ENCODE measurements at regions not wholly inside any gene's neighbourhood (a gene's known extent, or its start where the extent isn't known, plus 50 kb on each side); places are given as distances from the start of the nearest gene placed in this dataset.
"Not testable (repeated sequence)": the region's sequence is repeated elsewhere in the genome, so short reads cannot be mapped to it uniquely, and the experiment has no call there.

GRCh38 chr3:118505784-118506183 lies 528.9 kb downstream of the IGSF11 start:
- no peak for FAIRE-seq
- no peak for DNase-seq (ENCODE audit: extremely low spot score, insufficient read length, low read depth)

GRCh38 chr3:118511402-118511801 lies 523.2 kb downstream of the IGSF11 start:
- DNase-seq (ENCODE audit: extremely low spot score, insufficient read length, low read depth): no peak
- no peak for FAIRE-seq

DNA sequence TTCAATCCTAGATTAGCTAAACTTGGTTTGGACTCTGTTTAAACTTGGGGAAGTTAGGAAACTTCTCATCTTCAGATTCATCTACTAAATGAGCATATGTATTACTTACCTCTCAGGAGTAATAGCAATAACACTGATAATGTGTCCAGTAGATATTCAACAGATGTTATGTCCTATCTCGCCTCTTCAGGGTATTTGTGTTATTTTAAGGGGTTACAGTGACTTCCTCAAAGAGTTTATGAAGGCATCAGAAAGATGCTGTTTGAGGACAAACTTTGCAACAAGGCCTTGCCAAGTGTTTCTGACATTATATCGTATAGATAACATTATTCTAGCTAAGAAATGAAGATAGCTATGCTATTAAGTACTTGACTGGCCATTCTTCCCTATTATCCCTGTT lies 522.3 kb downstream of the IGSF11 start:
- FAIRE-seq: no peak

GRCh38 chr3:118525077-118525476 lies 509.6 kb downstream of the IGSF11 start:
- FAIRE-seq (no peak), DNase-seq (ENCODE audit: extremely low spot score, insufficient read length, low read depth) (no peak)

More for the DNA sequence above, 522.3 kb downstream of the IGSF11 start:
- DNase-seq (ENCODE audit: extremely low spot score, insufficient read length, low read depth): no peak

DNA sequence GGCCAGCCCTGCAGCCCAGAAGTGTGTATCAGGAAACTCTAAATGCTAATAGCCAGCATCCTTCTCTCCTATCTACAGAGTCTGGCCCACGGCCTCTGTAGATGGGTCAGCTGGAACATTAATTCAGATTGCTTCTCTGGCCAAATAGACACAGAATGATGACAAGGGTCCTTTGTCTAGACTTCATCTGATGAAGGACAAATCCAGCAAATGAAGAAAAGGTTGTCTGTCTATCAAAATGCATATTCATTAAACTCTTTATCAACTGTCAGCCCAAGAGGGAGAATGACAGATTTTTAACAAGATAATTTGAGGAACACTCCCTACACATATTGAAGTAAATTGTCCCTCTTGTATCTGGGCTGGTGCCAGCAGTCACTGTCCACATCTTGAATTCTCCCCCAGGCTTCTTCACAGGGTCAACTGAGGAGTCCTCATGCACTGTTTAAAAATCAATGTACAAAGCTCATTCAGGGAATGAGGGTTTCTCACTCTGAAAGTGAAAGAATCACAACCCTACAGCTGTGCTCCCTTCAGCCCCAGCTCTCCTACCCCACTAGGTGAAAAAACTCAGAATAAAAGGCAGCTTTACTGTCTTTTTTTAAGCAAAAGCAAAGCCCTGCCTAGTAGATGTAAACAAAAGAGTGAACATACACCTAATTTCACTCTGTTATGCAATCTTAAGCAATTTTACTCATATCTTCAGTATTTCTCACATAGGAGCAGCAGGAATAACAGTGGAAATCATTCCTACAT lies 507.7 kb downstream of the IGSF11 start:
- FAIRE-seq (no peak), DNase-seq (ENCODE audit: extremely low spot score, insufficient read length, low read depth) (no peak)

- FAIRE-seq (no peak), DNase-seq (ENCODE audit: extremely low spot score, insufficient read length, low read depth) (no peak)
Measured at GRCh38 chr3:118527514-118528044, 507.1 kb downstream of the IGSF11 start.

GRCh38 chr3:118529554-118529953 lies 505.1 kb downstream of the IGSF11 start:
- FAIRE-seq: no peak

GRCh38 chr3:118530350-118530922 lies 504.2 kb downstream of the IGSF11 start:
- FAIRE-seq (no peak), DNase-seq (ENCODE audit: extremely low spot score, insufficient read length, low read depth) (no peak)

More at GRCh38 chr3:118529554-118529953, 505.1 kb downstream of the IGSF11 start:
- no peak for DNase-seq (ENCODE audit: extremely low spot score, insufficient read length, low read depth)

- FAIRE-seq; DNase-seq (ENCODE audit: extremely low spot score, insufficient read length, low read depth): not testable (repeated sequence)
Measured at GRCh38 chr3:118530927-118531356, 503.7 kb downstream of the IGSF11 start.

GRCh38 chr3:118531816-118532215 lies 502.8 kb downstream of the IGSF11 start:
- DNase-seq (ENCODE audit: extremely low spot score, insufficient read length, low read depth) (no peak), FAIRE-seq (no peak)

DNA sequence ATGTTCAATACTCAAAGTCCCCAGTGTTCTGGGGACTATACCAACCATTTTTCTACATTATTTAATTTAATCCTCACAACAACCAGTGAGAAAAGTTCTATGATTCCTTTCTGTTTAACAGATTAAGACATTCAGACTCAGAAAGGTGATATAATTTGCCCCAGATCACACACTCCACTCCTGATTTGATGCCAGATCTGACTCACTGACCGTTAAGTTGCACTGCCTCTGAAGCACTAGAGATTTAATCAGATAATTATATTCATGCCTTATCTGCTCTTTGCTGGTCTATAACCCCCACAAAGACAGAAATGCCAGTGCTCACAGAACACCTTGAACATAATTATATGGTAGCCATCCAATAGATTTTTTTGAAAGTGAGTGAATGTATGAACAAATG lies 501.0 kb downstream of the IGSF11 start:
- FAIRE-seq: no peak
- no peak for DNase-seq (ENCODE audit: extremely low spot score, insufficient read length, low read depth)

DNA sequence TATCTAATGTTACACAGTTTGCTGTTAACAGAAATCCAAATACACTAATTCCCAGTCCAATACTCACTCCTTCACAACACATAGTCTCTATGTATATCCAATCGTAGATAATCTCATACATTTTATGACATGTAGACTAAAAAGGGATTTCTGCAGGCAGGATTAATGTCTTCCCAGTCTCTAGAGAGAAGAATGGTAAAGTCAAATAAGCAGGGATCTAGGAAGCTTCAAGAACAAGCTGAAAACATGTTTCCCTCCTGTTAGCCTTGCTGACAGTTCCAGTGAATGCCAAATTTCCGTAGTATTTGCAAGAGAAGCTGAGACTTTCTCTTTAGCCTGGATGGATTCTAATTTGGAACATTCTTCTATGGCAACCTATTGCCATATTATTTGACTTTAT lies 500.1 kb downstream of the IGSF11 start:
- no peak for FAIRE-seq

GRCh38 chr3:118536764-118537163 lies 497.9 kb downstream of the IGSF11 start:
- FAIRE-seq (no peak), DNase-seq (ENCODE audit: extremely low spot score, insufficient read length, low read depth) (no peak)

More for the DNA sequence above, 500.1 kb downstream of the IGSF11 start:
- no peak for DNase-seq (ENCODE audit: extremely low spot score, insufficient read length, low read depth)

- DNase-seq (ENCODE audit: extremely low spot score, insufficient read length, low read depth) (no peak), FAIRE-seq (no peak)
Measured at GRCh38 chr3:118537454-118537853, 497.2 kb downstream of the IGSF11 start.

GRCh38 chr3:118538187-118538586 lies 496.5 kb downstream of the IGSF11 start:
- FAIRE-seq: no peak

GRCh38 chr3:118539820-118540447 lies 494.7 kb downstream of the IGSF11 start:
- not testable (repeated sequence) for DNase-seq (ENCODE audit: extremely low spot score, insufficient read length, low read depth); FAIRE-seq

More at GRCh38 chr3:118538187-118538586, 496.5 kb downstream of the IGSF11 start:
- no peak for DNase-seq (ENCODE audit: extremely low spot score, insufficient read length, low read depth)

GRCh38 chr3:118540448-118540821 lies 494.2 kb downstream of the IGSF11 start:
- FAIRE-seq; DNase-seq (ENCODE audit: extremely low spot score, insufficient read length, low read depth): not testable (repeated sequence)

- FAIRE-seq (no peak), DNase-seq (ENCODE audit: extremely low spot score, insufficient read length, low read depth) (no peak)
Measured at GRCh38 chr3:118540826-118541225, 493.8 kb downstream of the IGSF11 start.

DNA sequence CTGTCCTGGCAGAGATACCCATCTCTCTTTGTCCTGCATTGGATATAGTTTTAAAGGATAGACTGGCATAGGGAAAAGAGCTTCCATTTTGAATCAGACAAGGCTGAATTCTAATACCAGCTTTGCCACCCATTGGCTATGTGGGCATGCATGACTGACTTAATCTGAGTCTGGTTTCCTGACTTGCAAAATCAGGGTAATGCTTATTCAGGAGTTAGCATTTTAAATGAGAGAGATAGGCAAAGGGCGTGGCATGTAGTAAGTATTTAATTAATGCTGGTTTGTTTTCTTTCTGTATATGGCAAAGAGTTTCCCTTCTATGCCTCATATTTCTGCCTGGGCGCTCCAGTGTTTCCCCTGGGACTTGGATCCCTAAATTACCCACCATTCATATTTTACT lies 492.9 kb downstream of the IGSF11 start:
- DNase-seq (ENCODE audit: extremely low spot score, insufficient read length, low read depth): no peak
- no peak for FAIRE-seq

DNA sequence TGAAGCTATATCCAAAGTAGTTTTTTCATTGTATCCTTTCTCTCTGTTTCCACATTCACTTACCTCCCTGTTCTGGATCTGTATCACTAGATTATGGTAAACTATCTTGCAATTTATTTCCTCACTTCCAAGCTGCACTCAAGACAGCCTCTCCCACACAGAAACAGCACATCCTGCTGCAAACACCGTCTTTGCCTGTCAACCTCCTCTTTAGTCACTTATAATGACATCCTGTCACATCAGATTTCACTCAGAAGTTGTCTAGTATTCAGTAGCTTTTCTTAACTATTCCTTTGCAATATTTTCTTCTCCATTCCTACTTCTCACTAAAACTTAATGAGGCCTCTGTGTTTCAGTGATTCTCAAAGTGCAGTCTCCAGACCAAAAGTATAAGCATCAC lies 490.8 kb downstream of the IGSF11 start:
- DNase-seq (ENCODE audit: extremely low spot score, insufficient read length, low read depth): no peak
- FAIRE-seq: no peak

DNA sequence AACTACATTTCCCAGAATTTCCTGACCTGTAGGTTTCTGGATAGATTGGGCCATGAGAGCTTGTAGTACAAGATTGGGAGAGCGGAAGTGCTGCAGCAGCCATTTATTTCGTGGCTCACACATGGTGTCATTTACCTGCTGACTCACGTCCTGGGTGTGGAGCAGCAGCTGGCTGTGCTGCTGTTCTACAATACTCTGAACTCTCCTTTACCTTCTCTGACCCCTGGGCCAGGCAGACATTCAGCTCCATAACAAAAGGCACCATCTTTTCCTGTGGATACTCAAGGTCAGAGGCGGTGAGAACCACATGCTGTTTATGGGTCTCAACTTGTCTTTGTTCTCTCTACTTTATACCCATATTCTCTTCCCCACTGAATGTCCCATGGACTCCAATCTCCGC lies 490.2 kb downstream of the IGSF11 start:
- DNase-seq (ENCODE audit: extremely low spot score, insufficient read length, low read depth): no peak
- FAIRE-seq: no peak
